ENCODE measurements at regions not wholly inside any gene's neighbourhood (a gene's known extent, or its start where the extent isn't known, plus 50 kb on each side); places are given as distances from the start of the nearest gene placed in this dataset.

- no peak for DNase-seq
- TF ChIP-seq CTCF (IDR thresholded peaks at IDR 0.05) (no peak), EP300 (IDR thresholded peaks at IDR 0.05) (no peak), POLR2A (IDR thresholded peaks at IDR 0.05) (no peak)
- Histone ChIP-seq H3K27ac (no peak overlapping the region), H3K4me3 (no peak overlapping the region), H3K36me3 (no peaks in the 10 kb centered on the region), H3K4me1 (ENCODE audit: insufficient read depth) (no peaks in the 10 kb centered on the region), H3K27me3 (no peaks in the 10 kb centered on the region), H3K9me3 (no peaks in the 10 kb centered on the region)
- intact Hi-C loops (cut with DNase I), result no loop called here
- WGBS, 3 donors, result 46 to 48% (median 47%) methylated on average over 9 of the region's 9 CpGs
These were observed 129.9 kb upstream of the ARID1B start for GRCh38 chr6:156647140-156647784.

GRCh38 chr6:156646496-156646895, 130.7 kb upstream of the ARID1B start:
- Histone ChIP-seq H3K4me1 (ENCODE audit: insufficient read depth) (no peaks in the 10 kb centered on the region), H3K36me3 (no peaks in the 10 kb centered on the region)
- 76 to 82% (median 78%) methylated on average over 6 of the region's 6 CpGs for WGBS, 3 donors

GRCh38 chr6:156645097-156645496, 132.1 kb upstream of the ARID1B start:
- no peak overlapping the region for H3K4me3 ChIP-seq
- TF ChIP-seq EP300 (IDR thresholded peaks at IDR 0.05), result no peak
- no peak for TF ChIP-seq POLR2A (IDR thresholded peaks at IDR 0.05)
- no peak for TF ChIP-seq CTCF (IDR thresholded peaks at IDR 0.05)
- intact Hi-C loops (cut with DNase I), result no loop called here

More at GRCh38 chr6:156646496-156646895, 130.7 kb upstream of the ARID1B start:
- intact Hi-C loops (cut with DNase I), result no loop called here
- Histone ChIP-seq H3K4me3 (no peak overlapping the region), H3K27ac (no peak overlapping the region), H3K9me3 (no peaks in the 10 kb centered on the region), H3K27me3 (no peaks in the 10 kb centered on the region)
- TF ChIP-seq CTCF (IDR thresholded peaks at IDR 0.05) (no peak), EP300 (IDR thresholded peaks at IDR 0.05) (no peak), POLR2A (IDR thresholded peaks at IDR 0.05) (no peak)
- DNase-seq, result no peak

GRCh38 chr6:156639009-156639721, 138.0 kb upstream of the ARID1B start:
- no peak for DNase-seq
- Histone ChIP-seq H3K4me1 (ENCODE audit: insufficient read depth) (no peaks in the 10 kb centered on the region), H3K27ac (no peak overlapping the region), H3K4me3 (no peak overlapping the region), H3K36me3 (no peaks in the 10 kb centered on the region), H3K9me3 (no peaks in the 10 kb centered on the region), H3K27me3 (no peaks in the 10 kb centered on the region)
- intact Hi-C loops (cut with DNase I), result no loop called here
- WGBS, 3 donors, result 72 to 86% (median 85%) methylated on average over 12 of the region's 12 CpGs
- TF ChIP-seq POLR2A (IDR thresholded peaks at IDR 0.05), result no peak
- TF ChIP-seq CTCF (IDR thresholded peaks at IDR 0.05), result no peak
- TF ChIP-seq EP300 (IDR thresholded peaks at IDR 0.05), result no peak

More at GRCh38 chr6:156645097-156645496, 132.1 kb upstream of the ARID1B start:
- no peak for DNase-seq
- no peak overlapping the region for H3K27ac ChIP-seq
- H3K9me3 ChIP-seq, result no peaks in the 10 kb centered on the region
- no peaks in the 10 kb centered on the region for H3K4me1 ChIP-seq (ENCODE audit: insufficient read depth)
- no peaks in the 10 kb centered on the region for H3K36me3 ChIP-seq
- 46 to 56% (median 55%) methylated on average over 5 of the region's 5 CpGs for WGBS, 3 donors
- no peaks in the 10 kb centered on the region for H3K27me3 ChIP-seq
